ENCODE measurements at regions not wholly inside any gene's neighbourhood (a gene's known extent, or its start where the extent isn't known, plus 50 kb on each side); places are given as distances from the start of the nearest gene placed in this dataset.
"Not testable (repeated sequence)": the region's sequence is repeated elsewhere in the genome, so short reads cannot be mapped to it uniquely, and the experiment has no call there.

GRCh38 chr10:28367929-28368484 is 65.1 kb upstream of the MPP7 start:
- Histone ChIP-seq H3K36me3 (ENCODE audit: control insufficient read depth in 1 of 2, insufficient read depth in 2 of 2, low read depth in 1 of 2, low read length in 2 of 2) (no peaks in the 10 kb centered on the region), H3K14ac (ENCODE audit: low read length in 2 of 2) (no peak overlapping the region), H3K4me1 (ENCODE audit: control insufficient read depth, insufficient read depth, low read depth, low read length) (peaks cover 2% of the 10 kb centered on the region), H3K18ac (ENCODE audit: low read depth in 1 of 2, low read length in 2 of 2) (no peak overlapping the region), H3K9me3 (ENCODE audit: control insufficient read depth, low read length) (no peaks in the 10 kb centered on the region), H3K4me2 (ENCODE audit: low read length, poor library complexity, severe bottlenecking) (no peak overlapping the region), H3K27ac (ENCODE audit: low read length, poor library complexity, severe bottlenecking) (no peak overlapping the region), H3K27me3 (ENCODE audit: control insufficient read depth in 1 of 2, insufficient read depth in 1 of 2, low read length in 2 of 2) (peaks cover 0 to 28% of the 10 kb centered on the region in 2 experiments), H2AFZ (ENCODE audit: low read depth, low read length) (no peak overlapping the region), H4K91ac (ENCODE audit: low read length) (no peak overlapping the region), H3K79me1 (replicated peaks; ENCODE audit: low read length, poor library complexity, severe bottlenecking) (no peaks in the 10 kb centered on the region), H3K4ac (ENCODE audit: low read depth in 1 of 2, low read length in 2 of 2) (no peak overlapping the region), H2BK5ac (ENCODE audit: low read depth, low read length, poor library complexity, severe bottlenecking) (no peak overlapping the region), H3K9ac (ENCODE audit: low read length) (no peak overlapping the region), H4K8ac (ENCODE audit: low read length) (no peak overlapping the region), H3K23ac (ENCODE audit: low read length in 2 of 2) (no peak overlapping the region), H2BK120ac (ENCODE audit: low read depth, low read length) (no peak overlapping the region), H2BK15ac (ENCODE audit: low read depth, poor library complexity, severe bottlenecking) (no peak overlapping the region), H3K4me3 (ENCODE audit: insufficient read depth in 1 of 2, low read depth in 1 of 2, low read length in 2 of 2) (no peak overlapping the region), H2AK5ac (ENCODE audit: low read length, severe bottlenecking) (no peak overlapping the region), H2BK12ac (ENCODE audit: low read length in 2 of 2) (no peak overlapping the region)
- 72% methylated on average over 8 of the region's 9 CpGs for WGBS
- DNase-seq = no peak

GRCh38 chr10:28370107-28370835 is 67.4 kb upstream of the MPP7 start:
- Histone ChIP-seq H3K14ac (ENCODE audit: low read length in 2 of 2) (no peak overlapping the region), H3K79me1 (replicated peaks; ENCODE audit: low read length, poor library complexity, severe bottlenecking) (no peaks in the 10 kb centered on the region)

GRCh38 chr10:28371638-28372037 is 68.8 kb upstream of the MPP7 start:
- not testable (repeated sequence) for DNase-seq; H3K14ac ChIP-seq (ENCODE audit: low read length in 2 of 2); H2AK5ac ChIP-seq (ENCODE audit: low read length, severe bottlenecking); H3K4me3 ChIP-seq (ENCODE audit: insufficient read depth in 1 of 2, low read depth in 1 of 2, low read length in 2 of 2); H3K36me3 ChIP-seq (ENCODE audit: control insufficient read depth in 1 of 2, insufficient read depth in 2 of 2, low read depth in 1 of 2, low read length in 2 of 2); H3K18ac ChIP-seq (ENCODE audit: low read depth in 1 of 2, low read length in 2 of 2); H3K4ac ChIP-seq (ENCODE audit: low read depth in 1 of 2, low read length in 2 of 2); H2BK12ac ChIP-seq (ENCODE audit: low read length in 2 of 2); H2BK15ac ChIP-seq (ENCODE audit: low read depth, poor library complexity, severe bottlenecking); H3K23ac ChIP-seq (ENCODE audit: low read length in 2 of 2); H2AFZ ChIP-seq (ENCODE audit: low read depth, low read length); H3K9me3 ChIP-seq (ENCODE audit: control insufficient read depth, low read length); H4K91ac ChIP-seq (ENCODE audit: low read length); H3K27ac ChIP-seq (ENCODE audit: low read length, poor library complexity, severe bottlenecking); H2BK5ac ChIP-seq (ENCODE audit: low read depth, low read length, poor library complexity, severe bottlenecking); H2BK120ac ChIP-seq (ENCODE audit: low read depth, low read length); H3K4me1 ChIP-seq (ENCODE audit: control insufficient read depth, insufficient read depth, low read depth, low read length); H3K9ac ChIP-seq (ENCODE audit: low read length); H4K8ac ChIP-seq (ENCODE audit: low read length); H3K79me1 ChIP-seq (replicated peaks; ENCODE audit: low read length, poor library complexity, severe bottlenecking); H3K4me2 ChIP-seq (ENCODE audit: low read length, poor library complexity, severe bottlenecking)
- peaks cover 0 to 21% of the 10 kb centered on the region in 2 experiments for H3K27me3 ChIP-seq (ENCODE audit: control insufficient read depth in 1 of 2, insufficient read depth in 1 of 2, low read length in 2 of 2)
- WGBS = no CpG with 5 or more reads among the region's 1 CpG

More at GRCh38 chr10:28370107-28370835, 67.4 kb upstream of the MPP7 start:
- no peak overlapping the region for H2BK12ac ChIP-seq (ENCODE audit: low read length in 2 of 2)
- DNase-seq = no peak
- H3K9ac ChIP-seq (ENCODE audit: low read length) = no peak overlapping the region
- H3K4ac ChIP-seq (ENCODE audit: low read depth in 1 of 2, low read length in 2 of 2) = no peak overlapping the region
- H3K27me3 ChIP-seq (ENCODE audit: control insufficient read depth in 1 of 2, insufficient read depth in 1 of 2, low read length in 2 of 2) = peaks cover 0 to 28% of the 10 kb centered on the region in 2 experiments
- no peak overlapping the region for H3K23ac ChIP-seq (ENCODE audit: low read length in 2 of 2)
- no peak overlapping the region for H2BK5ac ChIP-seq (ENCODE audit: low read depth, low read length, poor library complexity, severe bottlenecking)
- H3K4me1 ChIP-seq (ENCODE audit: control insufficient read depth, insufficient read depth, low read depth, low read length) = no peaks in the 10 kb centered on the region
- H3K18ac ChIP-seq (ENCODE audit: low read depth in 1 of 2, low read length in 2 of 2) = no peak overlapping the region
- no peak overlapping the region for H4K8ac ChIP-seq (ENCODE audit: low read length)
- no peak overlapping the region for H2BK120ac ChIP-seq (ENCODE audit: low read depth, low read length)
- H3K27ac ChIP-seq (ENCODE audit: low read length, poor library complexity, severe bottlenecking) = no peak overlapping the region
- no peak overlapping the region for H3K4me2 ChIP-seq (ENCODE audit: low read length, poor library complexity, severe bottlenecking)
- 98% methylated on average over 2 of the region's 2 CpGs for WGBS
- no peaks in the 10 kb centered on the region for H3K9me3 ChIP-seq (ENCODE audit: control insufficient read depth, low read length)
- no peak overlapping the region for H3K4me3 ChIP-seq (ENCODE audit: insufficient read depth in 1 of 2, low read depth in 1 of 2, low read length in 2 of 2)
- H4K91ac ChIP-seq (ENCODE audit: low read length) = no peak overlapping the region
- H3K36me3 ChIP-seq (ENCODE audit: control insufficient read depth in 1 of 2, insufficient read depth in 2 of 2, low read depth in 1 of 2, low read length in 2 of 2) = no peaks in the 10 kb centered on the region
- H2BK15ac ChIP-seq (ENCODE audit: low read depth, poor library complexity, severe bottlenecking) = no peak overlapping the region
- H2AK5ac ChIP-seq (ENCODE audit: low read length, severe bottlenecking) = no peak overlapping the region
- no peak overlapping the region for H2AFZ ChIP-seq (ENCODE audit: low read depth, low read length)

- Histone ChIP-seq H2BK5ac (ENCODE audit: low read depth, low read length, poor library complexity, severe bottlenecking) (no peak overlapping the region), H2BK15ac (ENCODE audit: low read depth, poor library complexity, severe bottlenecking) (no peak overlapping the region), H3K27ac (ENCODE audit: low read length, poor library complexity, severe bottlenecking) (no peak overlapping the region), H3K9me3 (ENCODE audit: control insufficient read depth, low read length) (no peaks in the 10 kb centered on the region), H3K4me2 (ENCODE audit: low read length, poor library complexity, severe bottlenecking) (no peak overlapping the region), H3K36me3 (ENCODE audit: control insufficient read depth in 1 of 2, insufficient read depth in 2 of 2, low read depth in 1 of 2, low read length in 2 of 2) (no peaks in the 10 kb centered on the region), H3K23ac (ENCODE audit: low read length in 2 of 2) (no peak overlapping the region), H2AFZ (ENCODE audit: low read depth, low read length) (no peak overlapping the region), H3K9ac (ENCODE audit: low read length) (no peak overlapping the region), H3K18ac (ENCODE audit: low read depth in 1 of 2, low read length in 2 of 2) (no peak overlapping the region), H2BK12ac (ENCODE audit: low read length in 2 of 2) (no peak overlapping the region), H3K4me3 (ENCODE audit: insufficient read depth in 1 of 2, low read depth in 1 of 2, low read length in 2 of 2) (no peak overlapping the region), H3K14ac (ENCODE audit: low read length in 2 of 2) (no peak overlapping the region), H2AK5ac (ENCODE audit: low read length, severe bottlenecking) (no peak overlapping the region), H3K4me1 (ENCODE audit: control insufficient read depth, insufficient read depth, low read depth, low read length) (no peaks in the 10 kb centered on the region), H4K8ac (ENCODE audit: low read length) (no peak overlapping the region), H3K79me1 (replicated peaks; ENCODE audit: low read length, poor library complexity, severe bottlenecking) (no peaks in the 10 kb centered on the region), H3K27me3 (ENCODE audit: control insufficient read depth in 1 of 2, insufficient read depth in 1 of 2, low read length in 2 of 2) (peaks cover 0 to 17% of the 10 kb centered on the region in 2 experiments), H2BK120ac (ENCODE audit: low read depth, low read length) (no peak overlapping the region), H4K91ac (ENCODE audit: low read length) (no peak overlapping the region), H3K4ac (ENCODE audit: low read depth in 1 of 2, low read length in 2 of 2) (no peak overlapping the region)
- 85% methylated on average over 2 of the region's 2 CpGs for WGBS
- no peak for DNase-seq
Measured at GRCh38 chr10:28374036-28374435, 71.2 kb upstream of the MPP7 start.

Data from mesenchymal stem cell (in vitro differentiated cells and primary cell).